ENCODE measurements at regions not wholly inside any gene's neighbourhood (a gene's known extent, or its start where the extent isn't known, plus 50 kb on each side); places are given as distances from the start of the nearest gene placed in this dataset.

DNA sequence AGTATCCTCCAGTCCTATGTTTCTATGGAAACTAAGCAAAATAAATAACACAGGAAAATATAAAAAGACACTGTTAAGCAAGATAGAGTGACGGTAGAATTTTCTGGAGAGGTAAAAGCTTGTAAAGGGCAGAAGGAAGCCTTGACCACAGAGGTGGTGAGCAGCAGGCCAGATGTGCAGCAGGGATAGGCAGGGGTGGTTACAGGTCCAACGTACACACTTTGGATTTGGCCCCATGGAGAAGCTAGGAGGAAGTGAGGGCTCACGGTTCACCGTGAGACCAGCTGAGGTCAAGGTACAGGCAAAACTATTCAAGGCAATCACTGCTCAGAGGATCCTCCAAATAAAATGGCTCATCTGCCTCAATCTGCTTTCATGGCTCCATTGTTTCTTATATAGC, 242.8 kb downstream of the B3GLCT start:
- no peak for DNase-seq

DNA sequence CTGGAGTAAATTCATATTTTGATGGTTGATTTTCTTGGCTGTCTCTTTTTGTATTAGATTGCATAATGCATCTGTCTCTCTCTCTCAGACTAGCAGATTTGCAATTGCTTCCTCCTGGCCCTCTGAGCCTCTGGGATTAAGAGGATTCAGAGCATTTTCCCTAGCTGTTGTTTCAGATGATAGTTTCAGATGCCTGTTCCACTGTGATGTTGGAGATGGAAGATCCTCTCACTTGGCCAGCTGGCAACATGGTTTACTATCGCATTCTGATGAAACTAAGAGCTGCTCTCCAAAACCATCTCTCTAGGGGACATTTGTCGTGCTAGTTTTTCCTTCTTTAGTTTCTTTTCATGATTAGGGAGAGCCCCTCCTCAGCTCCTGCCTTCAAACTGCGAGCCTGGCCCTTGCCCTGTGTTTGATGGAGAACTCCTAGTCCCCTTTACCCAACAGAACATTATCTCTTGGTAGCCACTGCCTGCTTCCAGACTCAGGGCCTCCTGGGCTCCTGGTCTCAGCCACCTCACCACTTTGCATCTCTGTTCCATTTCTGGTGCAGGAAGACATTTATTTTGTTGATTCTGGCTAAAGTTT, 244.6 kb downstream of the B3GLCT start:
- DNase-seq: no peak

DNA sequence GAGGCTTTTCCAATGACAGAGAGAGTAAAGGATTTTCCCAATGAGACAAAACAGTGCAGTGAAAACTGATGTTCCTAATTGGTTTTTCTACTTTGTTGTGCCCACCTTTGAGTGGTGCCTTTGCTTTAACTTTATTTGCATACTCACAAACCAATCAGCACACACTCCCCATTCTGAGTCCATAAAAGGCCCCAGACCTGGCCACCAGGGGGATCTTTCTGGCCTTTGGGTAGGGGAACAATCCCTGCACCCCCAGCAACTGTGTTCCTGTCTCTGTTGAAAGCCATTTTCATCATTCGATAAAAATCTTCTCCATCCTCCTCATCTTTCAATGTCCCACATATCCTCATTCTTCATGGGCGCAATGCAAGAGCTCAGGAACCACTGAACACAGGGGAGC, 252.8 kb downstream of the B3GLCT start:
- no peak for DNase-seq

DNA sequence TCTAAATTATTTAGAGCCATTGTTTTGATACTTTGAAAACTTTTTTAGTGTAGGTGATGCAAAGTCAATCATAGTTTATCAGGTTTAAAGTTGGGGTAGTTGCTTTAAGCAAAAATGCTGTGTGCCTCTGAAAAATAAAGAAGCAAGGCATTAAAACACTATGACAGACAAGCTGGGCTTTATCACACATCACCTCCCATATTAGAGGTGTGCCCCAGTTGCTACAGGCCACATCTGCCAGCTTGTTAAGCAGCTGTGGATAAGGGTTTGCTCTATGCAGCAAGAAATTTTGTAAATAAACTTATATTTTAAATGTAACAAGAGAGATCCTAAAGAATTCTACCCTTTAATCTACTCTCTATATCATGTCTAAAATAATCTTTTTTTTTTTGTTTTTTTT, 255.8 kb downstream of the B3GLCT start:
- DNase-seq: no peak

DNA sequence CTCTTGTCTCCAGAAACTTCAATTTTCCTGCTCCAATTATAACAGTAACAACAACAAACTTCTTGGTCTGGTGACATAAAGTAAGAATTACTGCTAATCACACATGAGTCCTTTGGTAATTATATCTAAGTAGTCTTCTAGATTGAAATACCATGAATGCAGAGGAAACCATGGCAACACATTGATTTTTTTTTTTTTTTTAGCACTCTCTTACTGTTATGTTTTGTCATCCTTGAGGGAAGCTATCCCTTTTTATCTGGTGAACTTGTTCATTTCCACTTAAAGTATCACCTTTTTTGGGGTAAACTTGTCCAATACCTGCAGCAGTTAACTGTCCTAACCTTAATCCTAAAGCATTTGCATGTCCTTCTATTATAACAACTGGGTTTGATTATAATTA, 256.3 kb downstream of the B3GLCT start:
- no peak for DNase-seq

DNA sequence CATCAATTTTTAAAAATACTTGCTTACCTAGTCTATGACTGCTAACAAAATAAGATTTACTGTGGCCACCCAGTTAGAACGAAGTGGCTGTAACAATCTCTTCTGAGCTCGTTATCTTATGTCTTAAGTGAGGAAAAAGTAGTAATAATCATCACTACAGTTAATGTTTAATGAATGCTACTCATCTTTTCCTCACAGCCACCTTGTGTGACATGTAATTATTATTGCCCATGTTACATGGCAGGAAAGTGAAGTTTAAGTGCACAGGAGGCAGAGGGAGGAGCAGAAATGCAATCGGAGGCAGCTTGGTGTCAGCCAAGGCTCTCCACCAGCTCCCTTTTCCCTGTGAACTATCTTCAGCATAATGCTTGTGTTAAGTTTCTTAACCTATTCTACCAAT, 260.3 kb downstream of the B3GLCT start:
- no peak for DNase-seq

DNA sequence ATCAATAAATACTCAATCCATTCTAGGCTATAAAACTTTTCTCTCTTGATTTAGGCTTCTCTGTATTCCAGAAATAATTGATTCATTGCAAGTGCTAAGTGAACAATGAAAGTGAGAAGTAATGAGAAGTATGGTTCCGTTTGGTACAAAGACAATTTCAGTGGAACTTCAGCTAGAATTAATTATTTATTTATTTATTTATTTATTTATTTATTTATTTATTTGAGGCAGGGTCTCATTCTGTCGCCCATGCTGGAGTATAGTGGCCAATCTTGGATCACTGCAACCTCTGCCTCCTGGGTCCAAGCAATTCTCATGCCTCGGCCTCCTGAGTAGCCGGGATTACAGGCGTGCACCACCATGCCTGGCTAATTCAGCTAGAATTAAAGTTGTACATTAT, 262.1 kb downstream of the B3GLCT start:
- DNase-seq: no peak

DNA sequence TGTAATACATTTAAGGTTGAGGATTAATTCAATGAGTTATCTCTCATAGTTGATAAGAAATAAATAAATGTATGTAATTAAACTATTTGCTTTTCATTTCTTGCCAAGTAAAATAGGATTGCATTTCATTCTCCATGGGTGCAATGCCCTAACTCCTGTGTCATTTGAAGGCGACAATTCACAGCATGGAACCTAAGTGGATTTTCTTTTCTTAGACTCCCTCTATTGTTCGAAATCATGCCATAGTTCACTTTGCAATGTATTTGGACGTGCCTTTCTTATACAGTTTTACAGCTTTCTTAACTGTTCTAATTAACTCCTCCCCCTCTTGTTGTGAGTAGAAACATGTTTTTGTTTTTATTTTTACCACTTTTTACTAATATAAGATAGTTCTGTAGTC, 263.0 kb downstream of the B3GLCT start:
- no peak for DNase-seq

DNA sequence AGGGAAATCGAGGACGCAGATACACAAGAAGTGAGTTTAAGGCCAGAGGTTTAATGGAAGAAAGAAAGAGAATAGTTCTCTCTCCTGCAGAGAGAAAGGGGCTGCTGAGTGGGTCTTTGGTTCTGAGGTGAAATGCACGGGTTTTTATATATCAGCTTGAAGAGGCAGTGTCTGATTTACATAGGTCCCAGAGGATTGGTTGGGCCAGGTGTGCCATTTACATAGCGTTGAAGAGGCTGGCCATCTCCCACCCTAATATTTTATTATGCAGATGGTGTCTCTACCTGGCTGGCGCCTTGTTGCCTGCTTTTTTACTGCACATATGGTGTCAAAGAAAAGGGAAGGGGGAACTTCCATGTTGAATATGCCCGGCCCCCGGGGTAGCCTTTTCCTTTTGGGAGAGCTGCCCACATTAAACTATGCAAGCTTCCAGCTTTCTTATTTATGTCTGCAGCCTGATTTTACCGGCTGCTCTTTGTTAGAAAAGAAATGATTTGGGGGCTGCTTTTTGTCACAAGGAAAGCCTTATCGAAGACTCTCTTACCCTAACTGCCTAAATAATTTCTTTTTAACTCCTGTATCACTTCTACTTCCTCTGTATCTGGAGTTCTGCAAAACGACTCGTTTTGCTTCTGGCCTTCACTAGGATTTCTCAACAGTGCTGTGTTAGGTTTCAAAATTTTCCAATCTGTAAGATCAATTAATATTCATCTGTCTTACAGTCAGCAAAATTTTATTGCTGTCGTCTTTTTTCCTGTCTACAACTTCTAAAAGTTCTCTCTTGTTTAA, 268.5 kb downstream of the B3GLCT start:
- no peak for DNase-seq

DNA sequence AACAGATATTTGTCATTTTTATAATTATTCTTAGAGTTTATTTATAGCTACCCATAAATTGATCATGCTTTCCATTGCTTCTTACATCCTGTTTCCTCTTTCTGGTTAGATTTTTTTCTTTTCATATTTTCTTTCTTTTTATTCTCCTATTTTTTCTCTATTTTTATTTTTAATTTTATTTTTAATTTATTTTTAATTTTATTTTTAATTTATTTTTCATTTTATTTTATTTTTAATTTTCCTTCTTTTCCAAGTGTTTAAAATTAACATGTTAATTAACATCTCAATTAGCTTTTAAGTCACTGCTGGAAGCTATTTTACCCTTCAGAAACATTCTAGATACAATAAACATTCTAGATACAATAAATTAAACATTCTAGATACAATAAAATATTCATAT, 269.6 kb downstream of the B3GLCT start:
- no peak for DNase-seq

DNA sequence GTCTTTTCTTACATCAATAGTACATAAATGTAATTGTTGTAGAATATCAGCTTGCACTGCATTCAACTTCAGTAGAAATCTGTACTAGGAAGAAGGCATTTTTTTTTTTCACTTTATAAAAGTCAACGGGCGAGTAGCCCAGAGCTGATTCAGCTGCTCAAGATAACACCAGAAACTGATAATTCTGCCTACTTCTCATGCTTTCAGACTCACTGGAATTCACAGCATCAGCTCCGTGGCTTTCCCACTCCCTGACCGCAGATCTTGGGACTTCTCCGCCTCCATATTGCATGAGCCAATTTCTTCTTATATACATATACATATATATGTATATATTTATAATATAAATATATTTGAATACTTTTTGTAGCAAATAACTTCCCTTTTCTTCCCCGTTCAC, 263.1 kb upstream of the RXFP2 start:
- DNase-seq: no peak

DNA sequence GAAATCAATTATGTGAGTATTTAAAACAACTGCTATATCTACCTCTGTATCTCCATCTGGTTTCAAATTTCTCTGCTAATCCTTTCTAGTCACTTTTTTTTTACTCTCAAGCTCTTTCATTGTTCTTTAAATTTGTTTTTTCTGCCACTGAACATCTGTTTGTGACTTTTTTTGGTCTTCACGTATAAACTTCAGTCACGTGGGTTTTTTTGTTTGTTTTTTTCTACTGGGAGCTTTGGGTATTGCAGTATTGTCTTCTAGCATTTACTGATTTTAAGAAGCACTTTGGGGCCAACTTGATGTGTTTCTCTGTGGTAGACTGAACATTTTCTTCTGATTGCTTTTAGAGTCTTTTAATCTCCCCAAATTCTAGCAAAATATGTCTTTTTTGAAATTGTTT, 262.6 kb upstream of the RXFP2 start:
- no peak for DNase-seq

DNA sequence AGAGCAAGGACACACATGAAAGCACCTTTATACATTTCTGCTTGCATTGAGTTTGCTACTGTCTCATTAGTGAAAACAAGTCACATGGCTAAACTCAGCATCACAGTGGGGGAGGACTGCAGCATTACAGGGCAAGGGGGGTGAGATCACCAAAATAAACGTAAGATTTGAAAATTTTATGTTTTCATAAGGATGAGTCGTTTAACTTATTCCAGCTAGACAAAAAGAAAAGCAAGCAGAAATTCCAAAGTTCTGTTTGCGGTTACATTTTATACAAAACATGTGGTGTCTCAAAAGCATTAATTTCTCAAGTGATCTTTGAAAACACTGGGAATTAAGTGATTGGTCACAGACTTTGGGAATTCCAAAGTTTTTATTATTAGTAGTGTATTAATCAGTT, 261.4 kb upstream of the RXFP2 start:
- no peak for DNase-seq

DNA sequence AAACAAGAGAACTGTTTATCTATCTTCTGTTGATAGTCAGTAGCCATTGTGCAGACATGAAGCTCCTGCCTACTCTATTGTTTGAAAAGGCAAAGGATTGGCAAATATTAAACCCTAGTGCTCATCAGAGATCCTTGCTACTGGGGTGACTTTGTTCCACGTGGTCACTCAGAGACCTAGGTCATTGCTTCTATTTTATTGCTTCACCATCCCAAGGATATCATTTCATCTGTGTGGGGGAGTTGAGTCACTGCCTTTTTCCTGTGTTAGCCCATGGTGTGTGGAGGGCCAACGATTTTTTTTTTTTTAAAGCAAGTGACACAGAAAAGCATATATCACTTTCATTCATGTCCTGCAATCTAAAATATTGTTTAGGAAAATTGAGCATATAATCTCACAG, 254.1 kb upstream of the RXFP2 start:
- no peak for DNase-seq

DNA sequence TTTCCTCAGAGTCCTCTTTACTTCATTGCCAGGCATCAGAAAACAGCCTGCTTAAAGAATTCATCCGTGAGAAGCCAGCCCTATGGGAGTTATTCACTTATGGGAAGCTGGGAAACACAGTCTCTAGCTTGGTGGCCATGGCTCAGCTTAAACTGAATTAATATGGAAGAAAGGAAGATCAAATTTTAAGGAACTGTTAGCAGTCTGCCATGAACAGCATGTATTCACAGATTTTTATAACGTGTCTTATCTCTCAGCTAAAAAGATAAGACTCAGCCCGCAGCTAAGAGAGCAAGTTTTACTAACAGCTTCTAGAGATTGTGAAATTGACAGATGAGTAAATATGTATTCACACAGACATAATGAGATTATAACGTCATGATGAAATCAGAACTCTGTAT, 253.7 kb upstream of the RXFP2 start:
- no peak for DNase-seq

DNA sequence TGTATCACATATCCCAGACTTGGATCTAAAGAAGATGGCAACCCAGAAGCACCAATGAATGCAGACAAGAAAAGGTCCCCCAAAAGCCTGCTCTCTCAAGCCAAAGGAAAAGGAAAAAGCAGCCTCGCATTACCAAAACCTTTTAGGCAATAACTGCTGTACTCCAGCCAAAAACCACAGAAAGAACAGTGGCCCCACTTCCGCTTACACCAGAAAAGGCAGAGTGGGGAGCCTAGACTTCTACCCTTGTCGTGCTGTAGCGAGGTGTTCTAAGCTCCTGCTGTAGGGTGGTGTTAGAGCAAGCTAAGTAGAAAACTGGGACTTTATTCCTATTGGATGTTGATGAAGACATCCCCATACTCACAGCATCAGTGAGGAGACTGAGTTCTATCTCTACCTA, 244.0 kb upstream of the RXFP2 start:
- DNase-seq: no peak

DNA sequence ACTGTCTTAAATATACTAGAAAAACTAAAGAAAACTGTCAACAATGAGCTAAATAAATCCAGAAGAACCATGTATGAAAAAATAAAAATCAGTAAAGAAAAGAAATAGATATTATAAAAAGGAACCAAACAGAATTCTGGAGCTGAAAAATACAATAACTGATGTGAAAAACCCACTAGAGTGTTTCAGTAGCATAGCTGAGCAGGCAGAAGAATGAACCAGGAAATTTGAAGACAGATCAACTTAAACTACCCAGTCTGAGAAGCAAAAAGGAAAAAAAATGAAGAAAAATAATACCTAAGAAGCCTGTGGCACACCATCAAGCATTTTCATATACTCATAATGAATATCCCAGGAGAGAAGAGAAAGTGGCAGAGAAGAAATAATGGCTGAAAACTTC, 240.1 kb upstream of the RXFP2 start:
- DNase-seq: no peak

DNA sequence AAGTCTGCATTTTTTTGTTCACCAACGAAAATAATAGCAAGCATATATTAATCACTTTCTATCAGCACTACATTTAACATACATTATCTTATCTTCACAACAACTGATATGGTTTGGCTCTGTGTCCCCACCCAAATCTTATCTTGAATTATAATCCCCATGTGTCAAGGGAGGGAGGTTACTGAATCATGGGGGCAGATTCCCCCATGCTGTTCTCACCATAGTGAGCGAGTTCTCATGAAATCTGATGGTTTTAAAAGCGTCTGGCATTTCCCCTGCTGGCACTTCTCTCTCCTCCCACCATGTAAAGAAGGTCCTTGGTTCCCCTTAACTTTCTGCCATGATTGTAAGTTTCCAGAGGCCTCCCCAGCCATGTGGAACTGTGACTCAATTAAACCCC, 235.7 kb upstream of the RXFP2 start:
- no peak for DNase-seq

DNA sequence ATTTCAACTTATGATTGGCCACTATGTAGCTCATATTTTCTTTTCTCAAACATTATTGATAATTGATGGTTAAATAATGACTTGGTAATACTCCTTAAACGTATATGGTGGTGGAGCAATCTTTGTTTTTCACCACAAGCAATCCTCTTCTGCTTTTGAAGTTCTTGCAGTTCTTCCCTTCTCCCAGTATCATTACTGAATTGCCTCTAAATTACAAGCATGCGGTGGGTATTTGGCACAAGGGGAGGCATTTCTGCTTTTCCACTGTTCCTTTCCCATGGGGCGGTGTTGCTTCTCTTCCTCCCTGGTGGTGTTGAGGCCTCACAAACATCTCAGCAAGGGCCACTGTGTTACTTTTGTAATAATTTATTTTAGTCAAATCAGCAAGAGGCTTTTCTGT, 234.4 kb upstream of the RXFP2 start:
- no peak for DNase-seq

DNA sequence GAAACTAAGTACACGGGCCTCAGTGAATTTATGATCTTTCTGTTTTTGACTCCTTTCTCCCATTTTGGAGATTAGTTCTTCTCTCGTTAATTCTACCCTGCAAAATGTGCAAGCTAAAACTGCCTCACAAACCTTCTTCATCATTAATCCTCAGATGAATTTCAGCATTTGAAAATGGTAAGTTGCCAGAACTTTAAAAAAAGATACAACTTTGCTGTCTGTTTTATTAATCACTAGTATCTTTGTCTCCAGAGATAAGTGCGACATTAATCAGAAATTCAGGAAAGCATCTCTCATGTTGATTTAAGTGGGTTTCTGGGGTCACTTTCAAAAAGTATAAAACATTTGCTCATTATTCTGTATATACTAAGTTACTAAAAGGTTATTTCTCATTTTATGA, 227.0 kb upstream of the RXFP2 start:
- DNase-seq: no peak

DNA sequence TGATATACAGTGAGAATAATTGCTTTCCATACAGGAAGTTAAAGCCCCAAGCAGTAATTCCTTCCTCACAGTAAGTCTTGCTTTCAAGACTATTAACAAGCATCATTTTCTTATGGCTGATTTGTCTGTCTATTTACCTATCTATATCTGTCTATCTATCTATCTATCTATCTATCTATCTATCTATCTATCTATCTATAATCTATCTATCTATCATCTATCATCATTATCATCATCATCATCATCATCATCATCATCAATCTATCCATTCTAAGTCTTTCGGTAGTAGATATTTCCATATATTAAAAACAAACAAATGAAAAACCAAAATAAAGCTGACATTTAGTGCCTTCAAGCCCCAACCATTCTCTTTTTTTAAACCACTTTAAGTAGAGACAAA, 224.4 kb upstream of the RXFP2 start:
- no peak for DNase-seq

DNA sequence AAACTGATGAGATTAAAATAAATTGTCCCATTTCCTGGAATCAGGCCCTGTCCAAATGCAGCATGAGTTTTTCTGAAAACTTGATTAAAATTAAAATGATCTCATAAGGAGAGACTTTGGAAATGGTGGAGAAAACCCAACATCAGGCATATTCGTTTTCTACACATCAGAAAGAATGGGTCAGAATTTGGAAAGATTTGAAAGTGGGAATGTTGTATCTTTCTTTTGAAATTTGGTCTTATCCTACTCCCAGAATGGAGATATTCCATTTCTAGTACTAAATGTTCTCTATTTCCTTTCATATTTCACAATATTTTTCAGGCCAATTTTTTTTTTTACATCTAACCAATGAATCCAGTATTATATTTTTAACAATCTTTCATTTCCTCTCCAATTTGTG, 223.9 kb upstream of the RXFP2 start:
- DNase-seq: no peak

DNA sequence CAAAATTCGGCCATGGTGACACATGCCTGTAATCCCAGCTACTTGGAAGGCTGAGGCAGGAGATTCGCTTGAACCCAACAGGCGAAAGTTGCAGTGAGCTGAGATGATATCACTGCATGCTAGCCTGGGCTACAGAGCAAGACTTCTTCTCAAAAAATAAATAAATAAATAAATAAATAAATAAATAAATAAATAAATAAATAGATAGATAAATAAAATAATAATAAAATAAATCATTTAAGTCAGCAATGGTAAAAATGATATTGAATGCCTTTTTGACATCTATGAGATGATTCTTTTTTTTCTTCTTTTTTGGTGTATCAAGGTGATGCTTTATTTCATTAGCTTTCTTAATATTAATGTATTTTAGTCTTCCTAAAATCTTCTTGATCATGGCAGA, 221.7 kb upstream of the RXFP2 start:
- DNase-seq: no peak

DNA sequence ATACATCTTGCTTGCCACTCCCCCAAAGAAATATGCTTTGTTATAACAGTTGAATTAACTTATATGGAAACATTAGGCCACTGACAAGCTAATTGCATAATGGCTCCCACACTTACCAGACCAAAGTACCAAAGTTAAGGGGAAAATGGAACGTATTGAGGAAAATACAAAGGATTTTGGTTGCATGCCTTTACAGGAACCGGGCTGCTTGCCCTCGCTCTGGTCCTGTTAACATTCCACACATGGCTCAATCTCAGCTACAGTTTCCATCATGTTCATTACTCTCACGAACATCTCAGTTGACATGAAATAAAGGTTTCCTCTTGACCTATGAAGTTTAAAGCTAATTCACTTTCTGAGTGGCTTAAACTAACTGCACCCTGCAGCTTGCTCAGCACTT, 220.7 kb upstream of the RXFP2 start:
- no peak for DNase-seq

DNA sequence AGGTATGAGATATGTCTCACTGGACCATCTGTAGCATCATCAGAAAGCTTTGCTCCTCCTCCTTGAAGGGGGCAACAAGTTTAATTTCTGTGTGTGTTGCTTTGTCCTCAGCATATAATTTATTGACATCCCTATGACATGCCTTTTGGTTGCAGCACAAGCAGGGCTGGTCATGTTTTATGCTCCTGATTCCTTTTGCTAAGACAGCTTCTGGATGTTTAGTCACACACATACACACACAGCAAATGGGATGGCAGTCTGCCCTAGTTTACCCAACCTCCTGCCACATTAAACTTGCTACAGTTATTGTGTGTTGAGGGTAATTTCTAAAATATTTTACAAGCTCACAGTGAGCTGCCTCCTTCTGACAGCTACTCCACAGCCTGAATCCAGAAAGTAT, 217.9 kb upstream of the RXFP2 start:
- DNase-seq: no peak
